Midbrain (tissue), 1 donor: ENCODE measurements at regions not wholly inside any gene's neighbourhood (a gene's known extent, or its start where the extent isn't known, plus 50 kb on each side); places are given as distances from the start of the nearest gene placed in this dataset.

Experiments used
- DNase-seq: peaks from one replicate; lab custom pipeline; 2025; lab: John Stamatoyannopoulos, UW

- DNase-seq = no peak
Measured at GRCh38 chr14:49527221-49527620, 59.0 kb downstream of the RPS29 start.

- no peak for DNase-seq
Measured at GRCh38 chr14:49526101-49526500, 60.1 kb downstream of the RPS29 start.

- no peak for DNase-seq
Measured at GRCh38 chr14:49516286-49516685, 69.9 kb downstream of the RPS29 start.

GRCh38 chr14:49512571-49512970, 73.6 kb downstream of the RPS29 start:
- no peak for DNase-seq

- DNase-seq = no peak
Measured at GRCh38 chr14:49512147-49512551, 74.0 kb downstream of the RPS29 start.

- DNase-seq = no peak
Measured at GRCh38 chr14:49508124-49508523, 78.1 kb downstream of the RPS29 start.

- DNase-seq = no peak
Measured at GRCh38 chr14:49506650-49507049, 79.5 kb downstream of the RPS29 start.

GRCh38 chr14:49505041-49505766, 81.0 kb downstream of the RPS29 start:
- no peak for DNase-seq

- peak; percentile 73 for DNase-seq
Measured at GRCh38 chr14:49497725-49498348, 88.3 kb downstream of the RPS29 start.

GRCh38 chr14:49497267-49497666, 88.9 kb downstream of the RPS29 start:
- no peak for DNase-seq

- DNase-seq = no peak
Measured at GRCh38 chr14:49494836-49495235, 91.3 kb downstream of the RPS29 start.

GRCh38 chr14:49493557-49493956, 92.6 kb downstream of the RPS29 start:
- DNase-seq = no peak

GRCh38 chr14:49492151-49492550, 94.0 kb downstream of the RPS29 start:
- no peak for DNase-seq

GRCh38 chr14:49489341-49489740, 96.8 kb downstream of the RPS29 start:
- no peak for DNase-seq

GRCh38 chr14:49487238-49487637, 98.9 kb downstream of the RPS29 start:
- DNase-seq = no peak

GRCh38 chr14:49485290-49485689, 100.9 kb downstream of the RPS29 start:
- DNase-seq = no peak

GRCh38 chr14:49484180-49484579, 102.0 kb downstream of the RPS29 start:
- no peak for DNase-seq

- no peak for DNase-seq
Measured at GRCh38 chr14:49483268-49483667, 102.9 kb downstream of the RPS29 start.

- DNase-seq = no peak
Measured at GRCh38 chr14:49480979-49481498, 105.1 kb downstream of the RPS29 start.

- DNase-seq = no peak
Measured at GRCh38 chr14:49480053-49480760, 106.0 kb downstream of the RPS29 start.

- DNase-seq = no peak
Measured at GRCh38 chr14:49479432-49479831, 106.7 kb downstream of the RPS29 start.

GRCh38 chr14:49478784-49479183, 107.4 kb downstream of the RPS29 start:
- DNase-seq = no peak

GRCh38 chr14:49467091-49467490, 119.1 kb downstream of the RPS29 start:
- no peak for DNase-seq
